ENCODE measurements at regions not wholly inside any gene's neighbourhood (a gene's known extent, or its start where the extent isn't known, plus 50 kb on each side); places are given as distances from the start of the nearest gene placed in this dataset.

DNA sequence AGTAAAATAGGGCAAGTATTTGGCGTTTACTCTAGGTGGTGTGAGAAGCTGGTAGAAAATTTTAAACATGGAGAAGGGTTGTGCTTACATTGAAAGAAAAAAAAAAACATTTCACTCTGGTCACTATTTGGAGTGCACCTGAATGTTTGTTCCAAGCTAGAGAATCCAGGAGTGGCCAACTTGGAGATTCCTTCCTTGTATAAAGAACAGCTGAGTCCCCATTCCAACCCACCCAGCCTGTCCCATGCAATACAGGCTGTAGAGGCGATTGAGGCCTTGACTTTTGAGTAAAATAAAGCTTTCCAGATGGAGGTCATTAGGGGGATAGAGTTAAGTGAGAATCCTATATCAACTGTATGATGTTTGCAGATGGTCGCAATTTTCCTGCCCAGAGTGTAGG is 203.8 kb upstream of the SYT4 start:
- Histone ChIP-seq H3K4me3 (no peak overlapping the region), H3K4me1 (no peaks in the 10 kb centered on the region), H3K9me3 (no peaks in the 10 kb centered on the region), H3K36me3 (no peaks in the 10 kb centered on the region), H3K27me3 (ENCODE audit: low read depth) (no peaks in the 10 kb centered on the region), H3K27ac (no peak overlapping the region)
- ATAC-seq (peak in 1 of 2 donors; percentile 37), DNase-seq (no peak)
- TF ChIP-seq, protein P1, sequence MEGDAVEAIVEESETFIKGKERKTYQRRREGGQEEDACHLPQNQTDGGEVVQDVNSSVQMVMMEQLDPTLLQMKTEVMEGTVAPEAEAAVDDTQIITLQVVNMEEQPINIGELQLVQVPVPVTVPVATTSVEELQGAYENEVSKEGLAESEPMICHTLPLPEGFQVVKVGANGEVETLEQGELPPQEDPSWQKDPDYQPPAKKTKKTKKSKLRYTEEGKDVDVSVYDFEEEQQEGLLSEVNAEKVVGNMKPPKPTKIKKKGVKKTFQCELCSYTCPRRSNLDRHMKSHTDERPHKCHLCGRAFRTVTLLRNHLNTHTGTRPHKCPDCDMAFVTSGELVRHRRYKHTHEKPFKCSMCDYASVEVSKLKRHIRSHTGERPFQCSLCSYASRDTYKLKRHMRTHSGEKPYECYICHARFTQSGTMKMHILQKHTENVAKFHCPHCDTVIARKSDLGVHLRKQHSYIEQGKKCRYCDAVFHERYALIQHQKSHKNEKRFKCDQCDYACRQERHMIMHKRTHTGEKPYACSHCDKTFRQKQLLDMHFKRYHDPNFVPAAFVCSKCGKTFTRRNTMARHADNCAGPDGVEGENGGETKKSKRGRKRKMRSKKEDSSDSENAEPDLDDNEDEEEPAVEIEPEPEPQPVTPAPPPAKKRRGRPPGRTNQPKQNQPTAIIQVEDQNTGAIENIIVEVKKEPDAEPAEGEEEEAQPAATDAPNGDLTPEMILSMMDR (IDR thresholded peaks at IDR 0.05): no peak
- intact Hi-C loops (cut with DNase I): no loop called here

DNA sequence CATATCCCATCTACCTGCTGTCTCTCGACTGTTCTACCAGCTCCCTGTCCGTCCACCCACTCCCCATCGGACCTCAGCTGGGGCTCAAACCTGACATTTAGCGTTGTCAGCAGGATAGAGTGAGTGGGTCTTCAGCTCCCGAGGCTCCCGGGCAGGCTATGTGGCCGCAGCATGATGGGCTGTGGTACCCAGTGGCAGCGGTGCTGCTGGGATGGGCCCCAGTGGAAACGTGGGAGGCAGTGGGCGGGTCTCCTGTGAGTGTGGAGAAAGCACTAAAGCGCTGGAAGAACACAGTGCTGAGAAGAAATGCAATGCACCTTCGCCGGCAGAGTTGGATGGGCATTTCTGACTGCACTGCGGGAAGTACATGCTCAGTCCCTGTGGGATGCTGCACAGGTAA is 204.8 kb upstream of the SYT4 start:
- intact Hi-C loops (cut with DNase I): no loop called here
- Histone ChIP-seq H3K36me3 (no peaks in the 10 kb centered on the region), H3K27ac (no peak overlapping the region), H3K4me1 (no peaks in the 10 kb centered on the region), H3K27me3 (ENCODE audit: low read depth) (no peaks in the 10 kb centered on the region), H3K9me3 (no peaks in the 10 kb centered on the region), H3K4me3 (no peak overlapping the region)
- TF ChIP-seq, protein P1 (IDR thresholded peaks at IDR 0.05): no peak
- ATAC-seq (no peak), DNase-seq (no peak)

DNA sequence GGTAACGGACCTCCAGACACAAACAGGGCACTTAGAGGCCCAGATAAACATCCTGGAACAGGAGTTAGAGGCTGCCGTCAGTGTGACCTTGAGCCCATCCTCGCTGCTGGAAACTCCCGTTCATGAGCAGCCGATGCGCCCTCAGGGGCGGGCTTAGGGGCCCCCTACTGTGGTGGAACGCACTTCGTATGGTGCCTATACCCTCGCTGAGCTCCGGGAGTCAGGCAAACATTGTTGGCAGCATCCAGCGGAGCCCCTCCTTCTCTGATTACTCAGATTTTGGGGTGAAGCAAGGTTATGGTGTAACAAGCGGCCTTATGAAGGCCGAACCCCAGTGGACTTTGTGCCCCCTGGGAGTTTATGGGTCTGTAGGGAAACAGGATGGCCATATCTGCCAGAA is 205.3 kb upstream of the SYT4 start:
- Histone ChIP-seq H3K9me3 (no peaks in the 10 kb centered on the region), H3K27me3 (ENCODE audit: low read depth) (no peaks in the 10 kb centered on the region), H3K27ac (no peak overlapping the region), H3K36me3 (no peaks in the 10 kb centered on the region), H3K4me3 (no peak overlapping the region), H3K4me1 (no peaks in the 10 kb centered on the region)
- TF ChIP-seq, protein P1 (IDR thresholded peaks at IDR 0.05): no peak
- DNase-seq (no peak), ATAC-seq (no peak)
- intact Hi-C loops (cut with DNase I): no loop called here

DNA sequence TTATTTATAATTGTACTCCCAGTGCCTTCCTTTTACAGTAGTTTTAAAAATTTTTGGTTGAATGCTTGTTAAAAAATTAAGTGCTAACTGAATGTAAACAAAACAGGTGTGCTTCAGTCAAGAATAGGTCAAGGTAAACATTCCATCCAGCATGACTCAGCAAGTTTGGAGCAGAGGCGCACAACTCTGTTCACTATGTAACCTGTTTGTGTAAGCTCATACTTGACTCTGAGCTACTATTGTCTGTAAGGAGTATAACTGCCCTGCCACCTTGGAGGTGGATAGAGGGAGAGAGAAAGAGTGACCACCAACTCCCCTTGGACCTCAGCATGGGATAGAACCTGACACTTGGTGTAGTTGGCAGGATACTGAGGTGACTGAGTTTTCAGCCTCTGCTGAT is 207.4 kb upstream of the SYT4 start:
- Histone ChIP-seq H3K27me3 (ENCODE audit: low read depth) (no peaks in the 10 kb centered on the region), H3K4me1 (no peaks in the 10 kb centered on the region), H3K4me3 (no peak overlapping the region), H3K9me3 (no peaks in the 10 kb centered on the region), H3K36me3 (no peaks in the 10 kb centered on the region), H3K27ac (no peak overlapping the region)
- ATAC-seq (peak; percentile 57 to 70), DNase-seq (no peak)
- intact Hi-C loops (cut with DNase I): no loop called here
- TF ChIP-seq, protein P1 (IDR thresholded peaks at IDR 0.05): no peak

DNA sequence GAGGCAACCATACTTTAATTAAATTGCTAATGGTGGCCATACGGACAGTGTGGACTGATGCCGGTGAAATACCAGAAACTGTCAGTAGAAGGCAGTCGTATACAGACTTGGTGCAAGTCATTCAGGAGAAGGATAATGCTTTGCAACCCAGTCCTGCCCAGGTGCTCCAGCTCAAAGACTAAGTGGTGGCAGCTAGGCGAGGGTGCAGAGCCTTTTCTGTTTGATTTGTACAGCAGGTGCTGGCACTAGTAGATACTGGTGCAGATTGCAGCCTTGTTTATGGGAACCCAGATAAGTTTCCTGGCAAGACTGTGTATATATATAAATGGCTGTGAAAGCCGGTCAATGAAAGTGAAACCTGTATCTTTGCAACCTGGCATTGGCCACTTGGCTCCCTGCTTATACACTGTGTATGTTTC is 208.3 kb upstream of the SYT4 start:
- TF ChIP-seq, protein P1 (IDR thresholded peaks at IDR 0.05): no peak
- no peak for ATAC-seq
- Histone ChIP-seq H3K4me1 (no peaks in the 10 kb centered on the region), H3K9me3 (no peaks in the 10 kb centered on the region), H3K36me3 (no peaks in the 10 kb centered on the region), H3K27ac (no peak overlapping the region), H3K4me3 (no peak overlapping the region), H3K27me3 (ENCODE audit: low read depth) (no peaks in the 10 kb centered on the region)
- intact Hi-C loops (cut with DNase I): no loop called here
- no peak for DNase-seq

DNA sequence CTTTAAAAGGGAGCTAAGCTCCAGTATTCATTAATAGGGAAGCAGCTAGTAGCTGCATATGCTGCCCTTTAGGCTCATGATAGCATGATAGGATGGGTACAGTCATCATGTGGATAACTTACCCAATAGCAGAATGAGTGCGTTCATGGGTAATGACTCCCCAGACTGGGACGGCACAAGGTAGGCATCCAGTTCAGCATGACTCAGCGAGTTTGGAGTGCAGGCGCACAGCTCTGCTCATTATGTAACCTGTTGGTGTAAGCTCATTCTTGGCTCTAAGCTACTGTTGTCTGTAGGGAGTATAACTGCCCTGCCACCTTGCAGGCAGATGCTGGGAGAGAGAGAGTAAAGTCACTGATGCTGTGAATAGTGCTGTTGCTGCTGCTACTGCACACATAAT is 209.2 kb upstream of the SYT4 start:
- ATAC-seq: no peak
- intact Hi-C loops (cut with DNase I): no loop called here
- Histone ChIP-seq H3K27ac (no peak overlapping the region), H3K4me1 (no peaks in the 10 kb centered on the region), H3K9me3 (no peaks in the 10 kb centered on the region), H3K27me3 (ENCODE audit: low read depth) (no peaks in the 10 kb centered on the region), H3K4me3 (no peak overlapping the region), H3K36me3 (no peaks in the 10 kb centered on the region)
- no peak for DNase-seq
- TF ChIP-seq, protein P1 (IDR thresholded peaks at IDR 0.05): no peak

Measured in lower lobe of right lung (tissue), 2 donors.